ENCODE measurements at regions not wholly inside any gene's neighbourhood (a gene's known extent, or its start where the extent isn't known, plus 50 kb on each side); places are given as distances from the start of the nearest gene placed in this dataset.

DNA sequence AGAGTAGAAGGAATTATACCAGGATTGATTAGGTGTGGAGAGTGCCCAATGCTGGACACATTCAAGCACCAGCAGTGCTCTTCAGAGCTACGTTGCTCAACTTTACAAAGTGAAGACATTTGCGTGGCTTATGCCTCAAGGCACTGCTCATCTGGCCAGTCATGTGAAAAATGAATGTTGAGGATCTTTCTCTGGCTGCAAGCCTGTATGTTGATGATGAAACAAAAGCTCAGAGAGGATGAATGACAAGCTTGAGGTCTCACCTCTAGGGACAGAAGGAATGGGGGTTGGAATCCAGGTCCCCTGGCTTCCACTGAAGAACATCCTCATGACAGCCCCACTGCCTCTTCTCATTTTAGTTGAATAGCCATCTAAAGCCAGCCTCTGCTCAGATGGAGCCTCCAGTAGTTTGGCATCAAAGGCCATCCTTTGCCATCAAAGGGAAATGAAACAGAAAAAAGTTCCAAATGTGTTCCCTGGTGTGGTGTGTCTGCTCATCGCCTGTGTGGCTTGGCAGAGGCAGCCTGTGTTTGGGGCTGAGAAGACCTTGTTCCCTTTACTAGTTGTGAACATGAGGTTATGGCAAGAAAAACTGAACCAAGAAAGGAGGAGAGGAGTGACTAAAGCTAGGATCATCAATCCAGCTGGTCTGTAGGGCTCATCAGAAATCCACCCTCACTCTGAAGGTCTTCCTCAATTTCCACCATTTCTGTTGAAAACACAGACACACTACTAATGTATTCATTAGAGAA, 114.0 kb upstream of the KL start:
- no peak for DNase-seq (ENCODE audit: low read depth)
- TF ChIP-seq, protein P1, sequence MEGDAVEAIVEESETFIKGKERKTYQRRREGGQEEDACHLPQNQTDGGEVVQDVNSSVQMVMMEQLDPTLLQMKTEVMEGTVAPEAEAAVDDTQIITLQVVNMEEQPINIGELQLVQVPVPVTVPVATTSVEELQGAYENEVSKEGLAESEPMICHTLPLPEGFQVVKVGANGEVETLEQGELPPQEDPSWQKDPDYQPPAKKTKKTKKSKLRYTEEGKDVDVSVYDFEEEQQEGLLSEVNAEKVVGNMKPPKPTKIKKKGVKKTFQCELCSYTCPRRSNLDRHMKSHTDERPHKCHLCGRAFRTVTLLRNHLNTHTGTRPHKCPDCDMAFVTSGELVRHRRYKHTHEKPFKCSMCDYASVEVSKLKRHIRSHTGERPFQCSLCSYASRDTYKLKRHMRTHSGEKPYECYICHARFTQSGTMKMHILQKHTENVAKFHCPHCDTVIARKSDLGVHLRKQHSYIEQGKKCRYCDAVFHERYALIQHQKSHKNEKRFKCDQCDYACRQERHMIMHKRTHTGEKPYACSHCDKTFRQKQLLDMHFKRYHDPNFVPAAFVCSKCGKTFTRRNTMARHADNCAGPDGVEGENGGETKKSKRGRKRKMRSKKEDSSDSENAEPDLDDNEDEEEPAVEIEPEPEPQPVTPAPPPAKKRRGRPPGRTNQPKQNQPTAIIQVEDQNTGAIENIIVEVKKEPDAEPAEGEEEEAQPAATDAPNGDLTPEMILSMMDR (IDR thresholded peaks at IDR 0.05; ENCODE audit: insufficient read depth, low read length, poor library complexity, severe bottlenecking) = no peak
- H3K27me3 ChIP-seq (ENCODE audit: control insufficient read depth, insufficient read depth, low read length) = no peaks in the 10 kb centered on the region
- no peak overlapping the region for H3K4me3 ChIP-seq (ENCODE audit: low read depth, low read length)
- no peaks in the 10 kb centered on the region for H3K36me3 ChIP-seq (ENCODE audit: control insufficient read depth, insufficient read depth, low read length)

DNA sequence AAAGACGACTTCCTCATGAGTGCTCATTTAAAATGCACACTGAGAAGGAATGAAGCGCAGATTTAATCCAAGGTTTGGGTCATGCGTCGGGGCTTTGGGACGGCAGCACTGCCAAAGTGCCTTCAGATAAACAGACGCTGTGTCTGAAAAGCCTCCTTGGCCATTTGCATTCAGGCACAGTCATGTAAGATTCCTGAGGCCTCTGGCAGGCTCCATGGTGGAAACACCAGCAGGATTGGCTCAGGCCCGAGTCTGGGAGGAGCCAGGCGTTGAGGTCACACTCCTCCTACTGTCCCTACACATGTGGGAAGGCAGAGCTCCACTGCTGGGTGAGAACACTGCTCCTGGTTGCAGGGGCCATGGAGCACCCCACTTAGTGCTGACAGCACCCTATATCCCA, 113.3 kb upstream of the KL start:
- Histone ChIP-seq H3K4me3 (ENCODE audit: low read depth, low read length) (no peak overlapping the region), H3K36me3 (ENCODE audit: control insufficient read depth, insufficient read depth, low read length) (no peaks in the 10 kb centered on the region), H3K27me3 (ENCODE audit: control insufficient read depth, insufficient read depth, low read length) (no peaks in the 10 kb centered on the region)
- DNase-seq (ENCODE audit: low read depth) = no peak
- TF ChIP-seq, protein P1 (IDR thresholded peaks at IDR 0.05; ENCODE audit: insufficient read depth, low read length, poor library complexity, severe bottlenecking) = no peak

DNA sequence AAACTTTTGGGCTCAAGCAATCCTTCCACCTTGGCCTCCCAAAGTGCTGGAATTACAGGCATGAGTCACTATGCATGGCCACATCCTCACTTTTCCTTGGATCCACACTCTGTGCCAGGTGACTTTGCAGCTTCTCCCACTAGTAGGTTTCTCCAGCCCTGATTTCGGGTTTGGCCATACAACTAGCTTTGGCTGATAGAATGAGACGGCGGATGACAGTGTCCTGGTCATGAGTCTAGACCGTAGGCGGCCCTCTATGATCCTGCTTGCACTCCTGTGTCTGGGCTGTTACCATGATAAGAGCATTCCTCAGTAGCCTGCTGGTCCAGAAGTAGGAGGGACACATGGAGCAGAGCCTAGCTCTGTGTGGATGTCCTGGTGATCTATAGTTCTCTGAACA, 112.5 kb upstream of the KL start:
- DNase-seq (ENCODE audit: low read depth) = no peak

DNA sequence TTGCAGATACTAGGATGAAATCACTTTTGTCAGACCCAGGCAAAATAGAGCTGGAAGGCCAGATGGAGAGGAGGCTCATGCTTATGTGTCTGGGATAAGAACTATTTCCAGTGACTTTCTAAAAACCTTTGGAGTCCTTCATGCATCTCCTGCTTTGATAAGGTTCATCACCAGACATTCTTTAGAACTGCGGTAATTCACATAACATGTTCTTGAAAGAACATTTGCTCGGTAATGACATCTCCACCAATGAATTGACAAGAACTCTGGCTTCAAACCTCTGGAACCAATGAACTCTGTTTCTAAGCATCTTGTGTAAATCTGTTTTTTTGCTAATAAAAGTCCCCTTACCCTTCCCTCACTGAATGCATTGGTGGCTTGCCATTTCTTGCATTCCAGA, 112.0 kb upstream of the KL start:
- no peak overlapping the region for H3K4me3 ChIP-seq (ENCODE audit: low read depth, low read length)
- no peaks in the 10 kb centered on the region for H3K36me3 ChIP-seq (ENCODE audit: control insufficient read depth, insufficient read depth, low read length)
- no peaks in the 10 kb centered on the region for H3K27me3 ChIP-seq (ENCODE audit: control insufficient read depth, insufficient read depth, low read length)
- TF ChIP-seq, protein P1 (IDR thresholded peaks at IDR 0.05; ENCODE audit: insufficient read depth, low read length, poor library complexity, severe bottlenecking) = no peak
- no peak for DNase-seq (ENCODE audit: low read depth)

More for the DNA sequence above, 112.5 kb upstream of the KL start:
- Histone ChIP-seq H3K4me3 (ENCODE audit: low read depth, low read length) (no peak overlapping the region), H3K36me3 (ENCODE audit: control insufficient read depth, insufficient read depth, low read length) (no peaks in the 10 kb centered on the region), H3K27me3 (ENCODE audit: control insufficient read depth, insufficient read depth, low read length) (no peaks in the 10 kb centered on the region)
- TF ChIP-seq, protein P1 (IDR thresholded peaks at IDR 0.05; ENCODE audit: insufficient read depth, low read length, poor library complexity, severe bottlenecking) = no peak

DNA sequence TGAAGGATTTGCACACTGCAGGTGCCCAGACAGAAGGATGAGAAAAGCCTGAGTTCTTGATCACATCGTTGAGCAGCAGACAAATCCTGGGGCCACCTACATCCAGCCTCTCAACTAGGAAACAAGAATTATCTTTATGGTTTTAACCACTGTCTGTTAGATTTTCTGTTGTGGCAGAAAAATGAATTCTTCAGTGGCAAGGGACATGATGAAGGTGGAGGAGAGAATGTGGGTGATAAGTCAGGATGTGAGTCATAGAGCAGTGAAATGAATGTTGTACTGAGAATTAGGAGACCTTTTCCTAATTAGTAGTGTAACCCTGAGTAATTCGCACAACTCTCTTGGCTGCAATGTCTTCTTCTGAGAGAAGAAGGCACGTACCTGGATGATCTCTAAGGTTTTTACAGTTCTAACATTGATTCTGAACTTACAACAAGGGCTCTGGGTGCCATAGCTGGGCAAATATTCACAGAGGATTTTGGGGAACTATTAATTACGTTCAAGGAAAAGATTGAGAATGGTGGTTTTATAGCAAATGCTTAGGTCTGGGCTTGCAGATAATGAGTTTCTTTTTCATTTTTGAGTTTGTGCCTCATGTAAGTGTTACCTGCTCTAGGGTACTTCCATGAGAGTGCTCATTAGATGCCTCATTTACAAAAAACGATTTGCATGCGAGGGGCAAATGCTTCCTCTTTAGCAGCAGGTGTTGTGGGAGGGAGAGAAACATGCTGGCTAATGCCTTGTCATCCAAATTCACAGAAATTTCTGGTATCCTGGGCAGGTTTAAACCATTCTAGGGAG, 111.0 kb upstream of the KL start:
- Histone ChIP-seq H3K27me3 (ENCODE audit: control insufficient read depth, insufficient read depth, low read length) (no peaks in the 10 kb centered on the region), H3K4me3 (ENCODE audit: low read depth, low read length) (no peak overlapping the region), H3K36me3 (ENCODE audit: control insufficient read depth, insufficient read depth, low read length) (no peaks in the 10 kb centered on the region)
- TF ChIP-seq, protein P1 (IDR thresholded peaks at IDR 0.05; ENCODE audit: insufficient read depth, low read length, poor library complexity, severe bottlenecking) = no peak
- no peak for DNase-seq (ENCODE audit: low read depth)

Data from kidney epithelial cell (primary cell).